Natural killer cell (primary cell): ENCODE measurements at regions not wholly inside any gene's neighbourhood (a gene's known extent, or its start where the extent isn't known, plus 50 kb on each side); places are given as distances from the start of the nearest gene placed in this dataset.

Experiments
- ATAC-seq, 3 donors: fragments of 150-1000 bp in 2 of 3; fragments of 200-7000 bp in 1 of 3; cut with Tn5 transposase; 1 replicate in 1 of 3; 2 replicates in 2 of 3; pipeline ENCODE4 v1.10.0; 2021; ENCODE audit warnings: mild to moderate bottlenecking in 2 of 3, moderate library complexity in 2 of 3
- DNase-seq, 2 donors: peaks; one replicate each; pipeline versions ENCODE4 v3.0.0 to v3.0.0-alpha.2; 2013 to 2021; ENCODE audit warnings: mixed read lengths in 1 of 2
- H3K27ac ChIP-seq: one replicate; pipeline ENCODE4 v1.5.1; 2013; ENCODE audit warnings: mild to moderate bottlenecking, low read length
- H3K27me3 ChIP-seq: one replicate; pipeline ENCODE4 v1.6.1; 2013; ENCODE audit warnings: low read length; ENCODE audit not compliant: control insufficient read depth, insufficient read depth
- H3K36me3 ChIP-seq: one replicate; pipeline ENCODE4 v1.6.1; 2013; ENCODE audit warnings: low read length; ENCODE audit not compliant: control insufficient read depth, insufficient read depth
- H3K4me1 ChIP-seq: one replicate; pipeline ENCODE4 v1.6.1; 2013; ENCODE audit warnings: low read length; ENCODE audit not compliant: control insufficient read depth, insufficient read depth
- H3K4me3 ChIP-seq: one replicate; pipeline ENCODE4 v1.5.1; 2013; ENCODE audit warnings: low read length
- H3K9me3 ChIP-seq: one replicate; pipeline ENCODE4 v1.6.1; 2013; ENCODE audit warnings: low read length; ENCODE audit not compliant: control insufficient read depth, insufficient read depth
- H3K27ac Mint-ChIP-seq, 2 donors: one replicate each; pipeline ENCODE4 v1.8.0; 2022; ENCODE audit warnings: mild to moderate bottlenecking in 2 of 2, mixed read lengths in 2 of 2, moderate library complexity in 1 of 2
- H3K27me3 Mint-ChIP-seq, 2 donors: one replicate each; pipeline ENCODE4 v1.8.0; 2022; ENCODE audit warnings: low read depth in 2 of 2, mixed read lengths in 2 of 2
- H3K36me3 Mint-ChIP-seq: one replicate; pipeline ENCODE4 v1.8.0; 2022; ENCODE audit warnings: mixed read lengths
- H3K4me1 Mint-ChIP-seq, 2 donors: one replicate each; pipeline ENCODE4 v1.8.0; 2022; ENCODE audit warnings: mixed read lengths in 2 of 2
- H3K4me3 Mint-ChIP-seq: one replicate; pipeline ENCODE4 v1.8.0; 2022; ENCODE audit warnings: mild to moderate bottlenecking, moderate library complexity, mixed read lengths
- H3K9me3 Mint-ChIP-seq, 2 donors: one replicate each; pipeline ENCODE4 v1.8.0; 2022; ENCODE audit warnings: mixed read lengths in 2 of 2
- CTCF ChIP-seq: fragments of 200-600 bp; IDR thresholded peaks from one replicate; pipeline ENCODE4 v1.8.0; 2022; ENCODE audit warnings: antibody characterized with exemption
- WGBS: methylation state at CpG from one replicate; pipeline ENCODE4 v1.1.7; 2013; ENCODE audit warnings: missing lambda C conversion rate; ENCODE audit not compliant: insufficient coverage; 5-methylcytosine and 5-hydroxymethylcytosine counted together
- intact Hi-C: fragments of 100-400 bp; cut with micrococcal nuclease; formaldehyde crosslinking; loops from one replicate; pipeline ENCODE4 v1.14.2; 2022

GRCh38 chr17:33602981-33603380 lies 309.9 kb upstream of the ASIC2 start:
- Mint-ChIP-seq H3K27ac (no peak overlapping the region), H3K36me3 (no peaks in the 10 kb centered on the region), H3K9me3 (no peaks in the 10 kb centered on the region), H3K4me1 (no peaks in the 10 kb centered on the region), H3K27me3 (peaks cover 5 to 6% of the 10 kb centered on the region in 2 donors), H3K4me3 (no peak overlapping the region)
- Histone ChIP-seq H3K9me3 (no peaks in the 10 kb centered on the region), H3K27ac (no peak overlapping the region), H3K4me1 (no peaks in the 10 kb centered on the region), H3K27me3 (no peaks in the 10 kb centered on the region), H3K36me3 (no peaks in the 10 kb centered on the region), H3K4me3 (no peak overlapping the region)
- ATAC-seq (no peak), DNase-seq (peak in 1 of 2 donors; percentile 3)
- intact Hi-C loops: no loop called here
- TF ChIP-seq CTCF: no peak
- WGBS: 50% methylated on average over 1 of the region's 1 CpG

DNA sequence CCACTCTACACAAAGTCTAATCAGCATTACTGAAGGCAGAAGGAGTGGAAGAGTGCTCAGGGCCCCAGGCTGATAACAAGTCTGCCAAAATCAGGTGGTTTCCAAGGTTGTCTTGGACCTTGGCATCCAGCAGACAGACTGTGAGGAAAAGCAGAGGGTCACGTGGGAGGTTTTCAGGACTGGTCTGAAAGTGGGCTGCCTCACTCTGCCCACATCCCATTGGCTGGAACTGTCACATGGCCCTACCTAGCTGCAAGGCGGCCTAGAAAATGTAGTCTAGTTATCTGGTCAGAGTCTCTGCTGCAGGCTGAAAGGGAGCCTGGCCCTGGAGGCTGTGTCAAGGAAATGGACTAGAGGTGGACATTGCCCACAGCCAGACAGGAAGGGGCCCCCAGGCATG lies 310.7 kb upstream of the ASIC2 start:
- Histone ChIP-seq H3K27me3 (no peaks in the 10 kb centered on the region), H3K4me3 (no peak overlapping the region), H3K9me3 (no peaks in the 10 kb centered on the region), H3K27ac (no peak overlapping the region), H3K4me1 (no peaks in the 10 kb centered on the region), H3K36me3 (no peaks in the 10 kb centered on the region)
- Mint-ChIP-seq H3K27me3 (peaks cover 5 to 6% of the 10 kb centered on the region in 2 donors), H3K4me3 (no peak overlapping the region), H3K9me3 (no peaks in the 10 kb centered on the region), H3K36me3 (no peaks in the 10 kb centered on the region), H3K27ac (no peak overlapping the region), H3K4me1 (no peaks in the 10 kb centered on the region)
- ATAC-seq (no peak), DNase-seq (no peak)
- intact Hi-C loops: no loop called here
- TF ChIP-seq CTCF: no peak
- 73% methylated on average over 2 of the region's 2 CpGs for WGBS

GRCh38 chr17:33611532-33611931 lies 318.4 kb upstream of the ASIC2 start:
- no peak for ATAC-seq
- peaks cover 6 to 8% of the 10 kb centered on the region in 2 donors for H3K27me3 Mint-ChIP-seq
- H3K4me3 Mint-ChIP-seq: no peak overlapping the region

More at GRCh38 chr17:33611532-33611931, 318.4 kb upstream of the ASIC2 start:
- Histone ChIP-seq H3K36me3 (no peaks in the 10 kb centered on the region), H3K4me1 (no peaks in the 10 kb centered on the region), H3K27ac (no peak overlapping the region), H3K27me3 (no peaks in the 10 kb centered on the region), H3K9me3 (no peaks in the 10 kb centered on the region), H3K4me3 (no peak overlapping the region)
- H3K36me3 Mint-ChIP-seq: no peaks in the 10 kb centered on the region
- no peak for DNase-seq
- H3K9me3 Mint-ChIP-seq: no peaks in the 10 kb centered on the region
- TF ChIP-seq CTCF: no peak
- WGBS: 40% methylated on average over 1 of the region's 1 CpG
- no peak overlapping the region for H3K27ac Mint-ChIP-seq
- H3K4me1 Mint-ChIP-seq: no peaks in the 10 kb centered on the region
- intact Hi-C loops: no loop called here
